GM12864 (cell line): ENCODE measurements at regions not wholly inside any gene's neighbourhood (a gene's known extent, or its start where the extent isn't known, plus 50 kb on each side); places are given as distances from the start of the nearest gene placed in this dataset.
"Not testable (repeated sequence)": the region's sequence is repeated elsewhere in the genome, so short reads cannot be mapped to it uniquely, and the experiment has no call there.

Experiments used
- DNase-seq: peaks from one replicate; pipeline ENCODE4 v3.0.0-alpha.2; 2011; ENCODE audit warnings: low read depth
- H3K4me3 ChIP-seq: 2 replicates; pipeline ENCODE4 v1.5.1; 2011; ENCODE audit warnings: mild to moderate bottlenecking, low read depth, low read length, control low read depth
- CTCF ChIP-seq: IDR thresholded peaks from 2 replicates; pipeline ENCODE4 v1.5.1; 2011; ENCODE audit warnings: low read depth, mild to moderate bottlenecking, moderate library complexity, low read length, control low read depth, inconsistent platforms; ENCODE audit errors: missing control alignments

DNA sequence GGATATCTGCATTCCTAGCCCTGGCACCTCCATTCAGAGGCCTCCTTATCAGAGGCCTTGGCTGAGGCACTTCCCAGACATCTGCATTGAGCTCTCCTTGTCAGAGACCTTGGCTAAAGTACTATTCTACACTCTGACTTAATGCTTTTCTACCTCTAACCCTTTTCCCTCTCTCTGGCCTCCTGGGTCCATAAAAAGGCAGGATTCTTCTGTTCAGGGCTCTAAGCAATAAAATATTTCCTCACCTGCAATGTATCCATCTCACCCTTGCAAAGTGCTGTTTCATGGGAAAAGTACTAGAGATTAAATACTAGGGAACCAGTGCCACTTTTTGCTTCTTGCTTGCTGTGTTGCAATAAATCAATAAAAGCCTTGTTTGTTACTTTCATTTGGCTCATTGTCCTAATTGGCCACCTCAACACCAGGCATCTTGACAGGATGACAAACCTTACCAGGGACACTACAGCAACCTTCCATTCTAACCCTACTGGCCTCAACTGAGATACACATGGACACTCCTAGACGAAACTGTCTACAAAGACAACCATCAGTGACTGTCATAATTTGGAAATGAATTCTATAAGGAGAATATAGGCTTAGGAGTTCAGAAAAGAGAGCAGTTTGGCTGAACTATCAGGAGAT, 106.5 kb upstream of the SETMAR start:
- no peak for TF ChIP-seq CTCF
- H3K4me3 ChIP-seq = no peak overlapping the region
- no peak for DNase-seq

DNA sequence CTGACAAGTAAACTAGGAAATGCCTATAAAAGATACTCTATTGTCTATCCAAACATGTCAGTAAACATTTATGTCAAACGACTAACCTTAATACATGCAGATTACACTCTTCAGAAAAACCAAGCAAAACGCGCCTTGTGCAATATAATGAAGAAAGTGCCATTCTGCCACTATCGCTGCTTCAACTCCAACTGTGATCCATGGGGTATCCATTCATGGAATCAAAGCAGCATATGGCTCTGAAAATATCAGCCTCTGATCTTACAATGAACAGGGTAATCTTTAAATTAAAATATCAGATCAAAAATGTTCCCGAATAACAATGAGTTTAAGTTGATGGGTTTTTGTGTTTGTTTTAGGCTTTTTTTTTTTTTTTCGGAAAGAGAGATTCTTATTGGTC, 105.5 kb upstream of the SETMAR start:
- no peak for DNase-seq
- TF ChIP-seq CTCF = no peak
- H3K4me3 ChIP-seq = no peak overlapping the region

DNA sequence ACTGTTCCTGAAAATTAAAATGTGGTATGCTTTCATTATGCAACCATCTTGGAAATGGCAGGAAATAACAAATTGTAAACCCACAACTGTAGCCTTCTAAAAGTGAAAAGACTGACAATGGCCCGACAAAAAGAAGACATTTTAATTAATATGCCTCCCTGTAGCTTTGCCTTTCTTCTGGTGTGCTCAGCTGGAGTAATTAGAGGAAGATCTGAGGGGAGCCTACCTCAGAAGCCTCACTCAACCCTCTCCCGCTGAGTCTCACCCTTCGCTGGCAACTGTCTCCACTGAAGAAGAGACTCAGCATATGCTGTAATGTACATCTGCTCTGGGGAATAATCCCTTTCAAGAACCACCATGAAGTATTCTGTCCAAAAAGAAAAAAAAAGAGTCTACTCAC, 104.7 kb upstream of the SETMAR start:
- H3K4me3 ChIP-seq = no peak overlapping the region
- no peak for TF ChIP-seq CTCF
- DNase-seq = no peak

- H3K4me3 ChIP-seq, DNase-seq: not testable (repeated sequence)
Observed at GRCh38 chr3:4204776-4205175, 98.4 kb upstream of the SETMAR start.

GRCh38 chr3:4207672-4208071, 95.5 kb upstream of the SETMAR start:
- no peak for DNase-seq
- no peak for TF ChIP-seq CTCF
- H3K4me3 ChIP-seq = no peak overlapping the region

DNA sequence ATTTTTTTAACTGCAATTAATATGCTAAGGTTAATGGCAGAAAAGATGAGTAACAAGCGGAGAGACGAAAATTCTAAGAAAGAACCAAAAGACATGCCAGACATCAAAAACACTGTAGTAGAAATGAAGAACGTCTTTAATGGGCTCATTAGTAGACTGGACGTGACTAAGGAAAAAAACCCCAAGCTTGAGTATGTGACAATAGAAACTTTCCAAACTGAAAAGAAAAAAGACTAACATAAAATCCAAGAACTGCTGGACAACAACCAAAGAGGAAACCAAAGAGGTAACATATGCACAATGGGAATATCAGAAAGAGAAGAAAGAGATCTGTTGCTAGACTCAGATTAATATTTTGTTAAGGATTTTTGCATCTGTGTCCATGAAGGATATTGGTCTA, 94.6 kb upstream of the SETMAR start:
- no peak for DNase-seq
- H3K4me3 ChIP-seq = no peak overlapping the region
- TF ChIP-seq CTCF = no peak

- H3K4me3 ChIP-seq = no peak overlapping the region
- no peak for DNase-seq
- no peak for TF ChIP-seq CTCF
Observed at GRCh38 chr3:4211610-4212009, 91.6 kb upstream of the SETMAR start.

- not testable (repeated sequence) for H3K4me3 ChIP-seq, DNase-seq
Observed at GRCh38 chr3:4213420-4213819, 89.7 kb upstream of the SETMAR start.

DNA sequence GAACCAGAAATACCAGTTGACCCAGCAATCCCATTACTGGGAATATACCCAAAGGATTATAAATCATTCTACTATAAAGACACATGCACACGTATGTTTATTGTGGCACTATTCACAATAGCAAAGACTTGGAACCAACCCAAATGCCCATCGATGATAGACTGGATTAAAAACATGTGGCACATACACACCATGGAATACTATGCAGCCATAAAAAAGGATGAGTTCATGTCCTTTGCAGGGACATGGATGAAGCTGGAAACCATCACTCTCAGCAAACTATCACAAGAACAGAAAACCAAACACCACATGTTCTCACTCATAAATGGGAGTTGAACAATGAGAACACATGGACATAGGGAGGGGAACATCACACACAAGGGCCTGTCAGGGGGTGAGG, 86.2 kb upstream of the SETMAR start:
- DNase-seq, H3K4me3 ChIP-seq: not testable (repeated sequence)
